Chondrocyte (in vitro differentiated cells): ENCODE measurements at regions not wholly inside any gene's neighbourhood (a gene's known extent, or its start where the extent isn't known, plus 50 kb on each side); places are given as distances from the start of the nearest gene placed in this dataset.
A peak's percentile ranks its signal among the peaks of the same experiment; 100 is the strongest.
"Not testable (repeated sequence)": the region's sequence is repeated elsewhere in the genome, so short reads cannot be mapped to it uniquely, and the experiment has no call there.

Experiments used
- DNase-seq: peaks from one replicate; pipeline ENCODE4 v3.0.0; 2021; ENCODE audit warnings: mixed read lengths, low spot score
- H3K27ac Mint-ChIP-seq: one replicate; pipeline ENCODE4 v1.8.0; 2021; ENCODE audit warnings: mild to moderate bottlenecking, moderate library complexity, mixed read lengths; ENCODE audit not compliant: unreplicated experiment
- H3K27me3 Mint-ChIP-seq: 2 replicates; pipeline ENCODE4 v1.8.0; 2021; ENCODE audit warnings: low read depth, mixed read lengths
- H3K36me3 Mint-ChIP-seq: 2 replicates; pipeline ENCODE4 v1.8.0; 2021; ENCODE audit warnings: low read depth, mixed read lengths
- H3K4me1 Mint-ChIP-seq: 2 replicates; pipeline ENCODE4 v1.8.0; 2021; ENCODE audit warnings: low read depth, mild to moderate bottlenecking, mixed read lengths
- H3K4me3 Mint-ChIP-seq: one replicate; pipeline ENCODE4 v1.8.0; 2021; ENCODE audit warnings: mild to moderate bottlenecking, moderate library complexity, mixed read lengths; ENCODE audit not compliant: unreplicated experiment
- H3K9me3 Mint-ChIP-seq: 2 replicates; pipeline ENCODE4 v1.8.0; 2021; ENCODE audit warnings: low read depth, mixed read lengths
- TF ChIP-seq, protein P1 (sequence below): fragments of 200-600 bp; sonication (generic); IDR thresholded peaks from 2 replicates; pipeline ENCODE4 v1.5.0; 2021; ENCODE audit warnings: antibody characterized with exemption, mild to moderate bottlenecking, moderate library complexity

- Mint-ChIP-seq H3K4me1 (peaks cover 13% of the 10 kb centered on the region), H3K27me3 (no peaks in the 10 kb centered on the region), H3K4me3 (peak overlapping the region; percentile 95), H3K36me3 (no peaks in the 10 kb centered on the region), H3K27ac (peak overlapping the region; percentile 87), H3K9me3 (no peaks in the 10 kb centered on the region)
- TF ChIP-seq, protein P1, sequence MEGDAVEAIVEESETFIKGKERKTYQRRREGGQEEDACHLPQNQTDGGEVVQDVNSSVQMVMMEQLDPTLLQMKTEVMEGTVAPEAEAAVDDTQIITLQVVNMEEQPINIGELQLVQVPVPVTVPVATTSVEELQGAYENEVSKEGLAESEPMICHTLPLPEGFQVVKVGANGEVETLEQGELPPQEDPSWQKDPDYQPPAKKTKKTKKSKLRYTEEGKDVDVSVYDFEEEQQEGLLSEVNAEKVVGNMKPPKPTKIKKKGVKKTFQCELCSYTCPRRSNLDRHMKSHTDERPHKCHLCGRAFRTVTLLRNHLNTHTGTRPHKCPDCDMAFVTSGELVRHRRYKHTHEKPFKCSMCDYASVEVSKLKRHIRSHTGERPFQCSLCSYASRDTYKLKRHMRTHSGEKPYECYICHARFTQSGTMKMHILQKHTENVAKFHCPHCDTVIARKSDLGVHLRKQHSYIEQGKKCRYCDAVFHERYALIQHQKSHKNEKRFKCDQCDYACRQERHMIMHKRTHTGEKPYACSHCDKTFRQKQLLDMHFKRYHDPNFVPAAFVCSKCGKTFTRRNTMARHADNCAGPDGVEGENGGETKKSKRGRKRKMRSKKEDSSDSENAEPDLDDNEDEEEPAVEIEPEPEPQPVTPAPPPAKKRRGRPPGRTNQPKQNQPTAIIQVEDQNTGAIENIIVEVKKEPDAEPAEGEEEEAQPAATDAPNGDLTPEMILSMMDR: peak; percentile 12
- no peak for DNase-seq
These were observed 218.2 kb downstream of the OR2B2 start for GRCh38 chr6:27693766-27694546.

GRCh38 chr6:27692133-27692532, 219.2 kb upstream of the ZNF184 start:
- H3K27ac Mint-ChIP-seq, H3K36me3 Mint-ChIP-seq, H3K27me3 Mint-ChIP-seq, DNase-seq, H3K9me3 Mint-ChIP-seq: not testable (repeated sequence)
- Mint-ChIP-seq H3K4me1 (peaks cover 23% of the 10 kb centered on the region), H3K4me3 (peak overlapping the region; percentile 9)

DNA sequence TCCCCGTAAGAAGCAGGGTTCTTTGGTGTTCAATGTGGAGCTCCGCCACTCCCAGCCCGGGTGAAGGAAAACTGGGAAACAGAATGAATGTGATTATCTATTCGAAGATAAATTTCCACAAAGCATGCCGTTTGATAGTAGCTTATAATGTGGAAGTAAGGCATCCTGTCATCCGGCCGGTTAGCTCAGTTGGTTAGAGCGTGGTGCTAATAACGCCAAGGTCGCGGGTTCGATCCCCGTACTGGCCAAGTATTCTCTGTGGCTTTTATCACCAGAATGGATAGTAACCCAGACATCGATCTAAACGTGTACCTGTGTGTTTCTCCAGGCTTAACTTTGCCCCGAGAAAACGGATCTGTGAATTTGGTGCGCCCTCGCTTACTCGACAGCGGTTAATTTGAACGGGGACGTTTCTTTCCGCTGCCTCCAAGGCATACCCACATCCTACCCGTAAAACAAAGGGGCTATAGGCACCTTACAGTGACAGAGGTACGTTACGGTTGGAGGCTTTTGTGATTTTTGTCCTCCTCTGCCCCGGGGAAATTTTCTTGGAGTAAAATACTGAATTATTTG, 215.2 kb upstream of the ZNF184 start:
- Mint-ChIP-seq H3K36me3 (no peaks in the 10 kb centered on the region), H3K27ac (peak overlapping the region; percentile 96), H3K4me1 (peaks cover 12% of the 10 kb centered on the region), H3K27me3 (no peaks in the 10 kb centered on the region), H3K9me3 (no peaks in the 10 kb centered on the region), H3K4me3 (peak overlapping the region; percentile 85)
- TF ChIP-seq, protein P1: no peak
- no peak for DNase-seq

DNA sequence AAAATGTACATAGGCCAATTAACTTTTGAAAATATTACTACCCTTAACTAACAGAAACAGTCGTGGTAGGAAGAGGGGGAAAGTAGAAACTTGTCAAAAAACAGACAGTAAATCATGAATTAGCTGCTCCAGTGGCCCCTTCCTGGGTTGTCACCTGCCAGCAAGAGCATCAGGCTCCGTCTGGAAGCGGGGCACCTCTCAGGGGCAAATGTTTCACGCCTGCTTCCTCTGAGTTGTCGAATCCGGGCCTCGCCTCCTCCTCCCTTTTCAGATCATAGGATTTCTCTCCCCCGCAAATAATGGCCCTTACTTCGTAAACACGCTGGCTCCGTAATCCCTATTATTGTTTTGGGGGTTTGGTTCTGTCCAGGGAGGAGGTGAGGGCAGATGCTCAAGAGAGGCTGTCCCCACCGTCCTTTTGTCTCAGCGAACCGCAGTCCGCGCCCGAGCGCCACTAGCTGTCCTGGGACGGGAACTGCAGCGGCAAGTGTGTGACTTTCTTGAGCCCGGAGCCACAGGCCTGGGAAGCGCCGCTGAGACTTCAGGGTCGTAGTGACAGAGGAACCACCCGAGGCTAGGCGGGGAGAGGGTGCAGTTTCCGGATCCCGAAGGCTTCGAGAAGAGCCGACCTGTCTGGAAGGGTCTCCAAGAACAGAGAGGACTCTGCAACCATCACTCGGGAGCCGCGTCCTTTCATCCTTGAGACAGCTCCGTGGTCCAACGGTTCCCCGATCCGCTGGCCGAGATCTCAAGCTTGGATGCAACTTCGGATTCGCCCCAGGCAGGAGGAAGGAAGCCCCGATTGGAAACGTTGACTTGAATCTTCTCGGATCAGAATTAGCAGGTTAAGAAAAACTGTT, 214.5 kb upstream of the ZNF184 start:
- peak overlapping the region; percentile 85 for H3K4me3 Mint-ChIP-seq
- no peaks in the 10 kb centered on the region for H3K36me3 Mint-ChIP-seq
- TF ChIP-seq, protein P1: peak; percentile 86
- peak overlapping the region; percentile 96 for H3K27ac Mint-ChIP-seq
- H3K4me1 Mint-ChIP-seq: peaks cover 12% of the 10 kb centered on the region
- H3K27me3 Mint-ChIP-seq: no peaks in the 10 kb centered on the region
- H3K9me3 Mint-ChIP-seq: no peaks in the 10 kb centered on the region
- DNase-seq: peak; percentile 96

DNA sequence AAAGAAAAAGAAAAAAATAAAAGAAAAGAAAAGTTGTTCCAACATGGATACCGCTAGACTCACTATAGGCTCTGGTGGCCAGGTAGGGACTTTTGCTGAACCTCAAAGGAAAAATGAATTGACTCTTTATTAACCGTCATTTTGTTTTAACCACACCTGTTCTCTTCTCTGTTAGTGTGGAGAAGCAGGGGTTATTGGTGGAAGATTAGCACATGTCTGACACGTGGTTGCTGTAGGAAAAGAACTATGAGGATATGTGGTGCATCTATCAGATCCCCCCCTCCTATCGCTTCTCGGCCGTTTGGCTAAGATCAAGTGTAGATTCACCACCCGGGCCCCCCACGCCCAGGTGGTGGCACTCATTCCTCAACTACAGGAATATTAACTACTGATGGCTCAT, 212.4 kb upstream of the ZNF184 start:
- DNase-seq: no peak
- H3K27ac Mint-ChIP-seq: no peak overlapping the region
- TF ChIP-seq, protein P1: no peak
- peaks cover 28% of the 10 kb centered on the region for H3K4me1 Mint-ChIP-seq
- peaks cover 5% of the 10 kb centered on the region for H3K27me3 Mint-ChIP-seq
- no peaks in the 10 kb centered on the region for H3K9me3 Mint-ChIP-seq
- no peak overlapping the region for H3K4me3 Mint-ChIP-seq
- no peaks in the 10 kb centered on the region for H3K36me3 Mint-ChIP-seq
